NCI-H2107 treated with DMSO at 0.1 percent for 48 hours (cell line): ENCODE measurements at regions not wholly inside any gene's neighbourhood (a gene's known extent, or its start where the extent isn't known, plus 50 kb on each side); places are given as distances from the start of the nearest gene placed in this dataset.
"Not testable (repeated sequence)": the region's sequence is repeated elsewhere in the genome, so short reads cannot be mapped to it uniquely, and the experiment has no call there.

Experiments used
- DNase-seq: peaks from one replicate; lab custom pipeline; 2025; ENCODE audit not compliant: unreplicated experiment; lab: John Stamatoyannopoulos, UW

DNA sequence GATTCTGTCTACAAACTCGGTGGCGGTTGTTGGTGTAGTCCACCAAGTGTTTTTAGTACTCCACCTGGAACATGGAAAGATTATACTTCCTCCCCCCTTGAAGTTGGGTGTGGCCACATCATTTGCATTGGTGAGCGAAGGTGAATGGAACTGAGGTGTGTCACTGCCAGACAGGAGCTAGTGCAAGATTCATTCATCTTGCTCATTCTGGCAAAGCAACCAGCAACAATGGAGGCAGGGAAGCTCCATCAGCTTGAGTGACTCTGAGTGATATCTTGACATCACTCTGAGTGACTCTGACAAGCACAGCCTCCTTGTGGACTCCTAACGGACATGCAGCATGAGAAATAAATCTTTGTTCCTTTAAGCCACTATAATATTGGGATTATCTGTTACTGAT, 54.7 kb upstream of the SLC1A4 start:
- no peak for DNase-seq

DNA sequence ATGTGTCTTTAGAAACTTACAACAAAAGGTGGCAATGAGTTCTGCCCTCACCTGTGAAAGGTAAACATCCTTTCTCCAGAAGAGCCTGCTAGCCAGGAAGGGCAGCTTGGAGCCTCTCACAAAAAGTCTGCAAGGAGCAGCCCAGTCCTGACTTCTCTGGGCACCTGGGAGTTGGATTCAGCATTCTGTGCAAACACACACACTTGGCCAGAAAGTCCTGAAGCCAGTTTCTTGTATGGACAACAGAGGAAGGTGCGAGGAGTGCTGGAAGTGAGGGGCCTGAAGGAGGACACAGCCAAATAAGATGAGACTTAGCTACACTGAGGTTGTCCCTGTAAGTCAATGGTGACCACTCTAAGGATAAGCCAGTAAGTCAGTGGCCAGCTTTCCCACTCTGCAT, 52.4 kb upstream of the SLC1A4 start:
- DNase-seq, result no peak

DNA sequence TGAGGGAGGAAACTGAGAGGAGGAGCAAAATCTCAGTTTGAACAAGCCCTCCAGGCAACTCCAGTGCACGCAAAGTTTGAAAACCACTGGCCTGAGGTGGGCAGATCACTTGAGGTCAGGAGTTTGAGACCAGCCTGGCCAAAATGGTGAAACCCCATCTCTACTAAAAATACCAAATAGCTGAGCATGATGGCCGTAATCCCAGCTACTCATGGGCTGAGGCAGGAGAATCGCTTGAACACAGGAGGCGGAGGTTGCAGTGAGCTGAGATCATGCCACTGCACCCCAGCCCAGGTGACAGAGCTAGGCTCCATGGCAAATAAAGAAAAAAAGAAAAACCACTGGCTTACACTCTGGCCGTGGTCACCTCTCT, 51.9 kb upstream of the SLC1A4 start:
- not testable (repeated sequence) for DNase-seq

DNA sequence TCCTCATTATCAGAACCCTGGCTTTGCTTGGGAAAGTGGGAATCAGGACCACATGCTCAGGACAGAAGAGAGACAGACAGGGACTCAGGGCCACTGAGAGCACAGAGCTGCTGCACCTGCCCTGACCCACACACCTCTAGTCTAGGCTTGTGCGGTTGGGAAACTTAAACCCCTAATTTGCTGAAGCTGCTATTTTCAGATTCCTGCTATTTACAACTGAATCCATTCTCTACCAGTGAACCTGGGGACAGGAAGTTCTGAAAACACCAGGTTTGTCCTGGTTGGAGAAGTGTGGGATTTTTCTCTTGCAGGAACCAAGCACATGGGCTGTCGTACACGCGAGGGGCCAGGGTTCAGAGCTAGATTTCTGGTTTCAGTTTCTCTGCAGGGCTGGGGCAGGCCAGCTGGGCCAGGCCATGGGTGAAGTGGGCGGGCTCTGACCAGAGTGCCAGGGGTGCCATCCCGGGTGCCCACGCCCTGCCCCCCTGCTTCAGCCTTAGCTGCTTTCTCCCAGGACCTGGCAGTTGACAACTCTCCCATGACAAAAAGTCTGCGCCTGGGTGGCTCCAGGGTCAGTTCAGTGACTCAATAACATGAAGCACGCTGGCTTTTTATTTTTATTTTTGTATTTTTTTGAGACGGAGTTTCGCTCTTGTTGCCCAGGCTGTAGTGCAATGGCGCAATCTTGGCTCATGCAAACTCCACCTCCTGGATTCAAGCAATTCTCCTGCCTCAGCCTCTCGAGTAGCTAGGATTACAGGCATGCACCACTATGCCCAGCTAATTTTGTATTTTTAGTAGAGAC, 51.3 kb upstream of the SLC1A4 start:
- DNase-seq, result no peak

DNA sequence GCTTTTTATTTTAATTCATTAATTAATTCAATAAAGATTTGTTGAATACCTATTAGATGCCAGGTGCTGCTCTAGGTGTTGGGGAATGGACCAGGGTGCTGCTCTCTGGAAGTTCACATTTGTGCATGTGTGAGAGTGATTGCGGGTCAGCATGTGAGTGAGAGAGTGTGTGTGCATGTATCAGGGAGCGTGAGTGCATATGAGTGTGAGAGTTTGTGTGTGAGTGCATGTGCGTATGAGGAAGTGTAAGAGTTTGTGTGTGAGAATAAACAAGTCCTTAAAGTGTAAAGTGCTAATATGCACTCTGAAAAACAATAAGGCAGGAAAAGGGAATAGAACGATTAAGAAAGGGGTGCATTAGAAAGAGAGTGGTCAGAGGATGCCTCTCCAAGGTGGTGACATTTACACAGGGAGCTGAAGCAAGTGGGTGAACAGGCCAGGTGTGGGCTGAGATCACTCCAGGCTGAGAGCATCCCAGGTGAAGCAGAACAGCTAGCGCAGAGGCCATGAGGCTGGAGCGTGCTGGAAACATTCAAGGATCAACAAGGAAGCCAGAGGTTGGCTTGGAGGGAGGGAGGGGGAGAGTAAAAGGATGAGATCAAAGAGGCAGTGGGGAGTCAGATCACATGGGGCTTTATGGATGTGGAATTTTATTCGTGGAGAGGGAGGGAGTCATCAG, 50.5 kb upstream of the SLC1A4 start:
- DNase-seq, result no peak

DNA sequence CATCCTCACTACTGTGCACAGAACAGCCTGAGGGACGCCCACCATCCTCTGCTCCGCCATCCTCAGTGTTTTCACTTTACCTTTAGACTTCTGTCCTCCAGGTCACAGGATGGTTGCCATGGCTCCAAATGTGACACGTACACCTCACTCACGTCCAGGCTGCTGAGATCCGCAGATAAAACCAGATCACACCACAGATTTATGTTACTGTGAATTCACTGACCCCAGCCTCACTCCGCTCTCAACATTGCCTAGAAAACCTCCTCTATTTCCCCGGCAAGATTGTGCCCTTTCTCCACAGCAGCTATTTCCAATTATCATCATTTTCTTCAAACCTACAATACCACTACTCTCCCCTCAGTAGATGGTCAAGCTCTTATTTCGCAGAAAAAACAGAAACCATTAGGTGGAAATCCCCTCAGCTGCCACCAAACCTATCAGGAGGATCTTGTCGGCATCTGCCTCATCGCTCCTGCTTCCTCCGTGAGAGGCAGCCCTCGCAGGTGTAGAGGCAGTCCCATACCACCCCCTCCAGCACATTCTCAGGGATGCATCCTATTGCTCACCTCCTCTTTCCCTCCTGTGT, 49.8 kb upstream of the SLC1A4 start:
- DNase-seq, result no peak
